IMR-90 (cell line): ENCODE measurements at regions not wholly inside any gene's neighbourhood (a gene's known extent, or its start where the extent isn't known, plus 50 kb on each side); places are given as distances from the start of the nearest gene placed in this dataset.

Experiments used
- ATAC-seq: fragments of 200-7000 bp; cut with Tn5 transposase; 2 replicates; pipeline ENCODE4 v1.9.1; 2020; ENCODE audit warnings: low read depth, mild to moderate bottlenecking, moderate library complexity
- BruUV-seq: library from RNA; stranded (reverse); fragments of 400-500 nt; replicated peaks from 2 replicates; lab custom pipeline; 2021; lab: Mats Ljungman, UMichigan
- CTCF ChIA-PET: fragments of 300-600 bp; formaldehyde crosslinking; extraction: SDS; loops from one replicate; lab custom pipeline; 2021; ENCODE audit warnings: antibody characterized with exemption; lab: Yijun Ruan, JAX
- POLR2A ChIA-PET: fragments of 300-600 bp; sonication (Branson Sonifier 250); formaldehyde crosslinking; loops from one replicate; lab custom pipeline; 2022; ENCODE audit warnings: antibody characterized with exemption; ENCODE audit not compliant: unreplicated experiment; lab: Charles Lee
- DNase-seq: peaks from one replicate; pipeline ENCODE4 v3.0.0; 2013
- H2AFZ ChIP-seq: replicated peaks from 2 replicates; pipeline ENCODE3; 2013; ENCODE audit warnings: low read length, mild to moderate bottlenecking; ENCODE audit not compliant: poor library complexity
- H2AK5ac ChIP-seq: 2 replicates; pipeline ENCODE4 v1.6.1; 2013; ENCODE audit warnings: low read depth, low read length, inconsistent platforms
- H2AK9ac ChIP-seq: replicated peaks from 2 replicates; pipeline ENCODE3; 2013; ENCODE audit warnings: mild to moderate bottlenecking, low read depth, low read length, moderate library complexity; ENCODE audit not compliant: poor library complexity
- H2BK120ac ChIP-seq: 2 replicates; pipeline ENCODE4 v1.6.1; 2013; ENCODE audit warnings: low read depth, low read length, inconsistent platforms
- H2BK15ac ChIP-seq: 3 replicates; pipeline ENCODE4 v1.6.1; 2013; ENCODE audit warnings: low read depth, low read length, inconsistent platforms
- H2BK20ac ChIP-seq: 2 replicates; pipeline ENCODE4 v1.6.1; 2013; ENCODE audit warnings: low read depth, mild to moderate bottlenecking, inconsistent platforms, low read length, moderate library complexity
- H2BK5ac ChIP-seq: 2 replicates; pipeline ENCODE4 v1.6.1; 2013; ENCODE audit warnings: mild to moderate bottlenecking, low read depth, low read length, inconsistent platforms; ENCODE audit not compliant: poor library complexity, severe bottlenecking
- H3K14ac ChIP-seq: replicated peaks from 2 replicates; pipeline ENCODE4 v1.6.1; 2013; ENCODE audit warnings: low read depth, low read length, inconsistent platforms
- H3K18ac ChIP-seq: 2 replicates; pipeline ENCODE4 v1.6.1; 2013; ENCODE audit warnings: low read depth, low read length, control low read depth
- H3K23ac ChIP-seq: 2 replicates; pipeline ENCODE4 v1.6.1; 2013; ENCODE audit warnings: low read depth, low read length, inconsistent platforms
- H3K27ac ChIP-seq: 2 replicates; pipeline ENCODE4 v1.5.1; 2013; ENCODE audit warnings: mild to moderate bottlenecking, control low read depth, low read length; ENCODE audit not compliant: insufficient read depth
- H3K27me3 ChIP-seq: 2 replicates; pipeline ENCODE4 v1.6.1; 2013; ENCODE audit warnings: low read length; ENCODE audit not compliant: control insufficient read depth, insufficient read depth
- H3K36me3 ChIP-seq: 2 replicates; pipeline ENCODE4 v1.6.1; 2013; ENCODE audit warnings: low read length, mixed read lengths; ENCODE audit not compliant: control insufficient read depth, insufficient read depth
- H3K4ac ChIP-seq: 2 replicates; pipeline ENCODE4 v1.6.1; 2013; ENCODE audit warnings: low read depth, low read length, inconsistent platforms
- H3K4me1 ChIP-seq: 2 replicates; pipeline ENCODE4 v1.6.1; 2013; ENCODE audit warnings: low read length, mixed read lengths; ENCODE audit not compliant: control insufficient read depth, insufficient read depth
- H3K4me2 ChIP-seq: 2 replicates; pipeline ENCODE4 v1.6.1; 2013; ENCODE audit warnings: low read depth, mild to moderate bottlenecking, control low read depth, low read length, moderate library complexity
- H3K4me3 ChIP-seq: 2 replicates; pipeline ENCODE4 v1.5.1; 2013; ENCODE audit warnings: low read depth, mild to moderate bottlenecking, control low read depth, low read length, moderate library complexity; ENCODE audit not compliant: insufficient read depth
- H3K56ac ChIP-seq: 2 replicates; pipeline ENCODE4 v1.6.1; 2013; ENCODE audit warnings: low read length, inconsistent platforms; ENCODE audit not compliant: insufficient read depth; ENCODE audit errors: extremely low read depth
- H3K79me1 ChIP-seq, 2 experiments: 2 replicates each; pipeline ENCODE4 v1.6.1; 2013; ENCODE audit warnings: low read length in 2 of 2, inconsistent platforms in 1 of 2, low read depth in 1 of 2
- H3K9ac ChIP-seq: 2 replicates; pipeline ENCODE4 v1.6.1; 2013; ENCODE audit warnings: low read depth, low read length, control low read depth
- H3K9me1 ChIP-seq: 2 replicates; pipeline ENCODE4 v1.6.1; 2013; ENCODE audit warnings: low read length, inconsistent platforms; ENCODE audit not compliant: insufficient read depth
- H3K9me3 ChIP-seq: 2 replicates; pipeline ENCODE4 v1.6.1; 2013; ENCODE audit warnings: low read length; ENCODE audit not compliant: control insufficient read depth, insufficient read depth
- H4K20me1 ChIP-seq: 2 replicates; pipeline ENCODE4 v1.6.1; 2013; ENCODE audit warnings: low read length, inconsistent platforms; ENCODE audit not compliant: insufficient read depth
- H4K5ac ChIP-seq: 2 replicates; pipeline ENCODE4 v1.6.1; 2013; ENCODE audit warnings: mild to moderate bottlenecking, low read depth, low read length, control low read depth
- H4K8ac ChIP-seq, 2 experiments: 2 replicates each; pipeline ENCODE4 v1.6.1; 2013; ENCODE audit warnings: low read depth in 2 of 2, low read length in 2 of 2, control low read depth in 1 of 2, inconsistent platforms in 1 of 2
- H4K91ac ChIP-seq: 2 replicates; pipeline ENCODE4 v1.6.1; 2013; ENCODE audit warnings: low read depth, low read length, inconsistent platforms; ENCODE audit not compliant: insufficient read depth
- BHLHE40 ChIP-seq: fragments of 150-350 bp; IDR thresholded peaks from 2 replicates; pipeline ENCODE4 v1.6.1; 2016; ENCODE audit warnings: mild to moderate bottlenecking, low read depth, low read length
- CEBPB ChIP-seq: IDR thresholded peaks from 2 replicates; pipeline ENCODE4 v1.6.1; 2012; ENCODE audit warnings: low read depth, low read length, improper control_type of control experiment
- CHD1 ChIP-seq: IDR thresholded peaks from 2 replicates; pipeline ENCODE4 v1.6.1; 2012; ENCODE audit warnings: low read depth, low read length, improper control_type of control experiment
- CTCF ChIP-seq: conservative IDR thresholded peaks from 2 replicates; pipeline ENCODE4 v1.5.1; 2012; ENCODE audit warnings: mild to moderate bottlenecking, low read depth, low read length, improper control_type of control experiment
- ELK1 ChIP-seq: fragments of 150-350 bp; IDR thresholded peaks from 2 replicates; pipeline ENCODE4 v1.6.1; 2016; ENCODE audit warnings: low read depth, mild to moderate bottlenecking, low read length, moderate library complexity, borderline replicate concordance
- FOS ChIP-seq: fragments of 150-350 bp; IDR thresholded peaks from 2 replicates; pipeline ENCODE4 v1.6.1; 2016; ENCODE audit warnings: low read depth, low read length
- MAFK ChIP-seq: IDR thresholded peaks from 2 replicates; pipeline ENCODE4 v1.6.1; 2012; ENCODE audit warnings: low read depth, low read length, improper control_type of control experiment
- MAZ ChIP-seq: IDR thresholded peaks from 2 replicates; pipeline ENCODE4 v1.6.1; 2012; ENCODE audit warnings: low read depth, mild to moderate bottlenecking, low read length, improper control_type of control experiment, moderate library complexity, borderline replicate concordance
- MXI1 ChIP-seq: IDR thresholded peaks from 2 replicates; pipeline ENCODE4 v1.6.1; 2012; ENCODE audit warnings: low read depth, mild to moderate bottlenecking, low read length, moderate library complexity, borderline replicate concordance
- POLR2A ChIP-seq: IDR thresholded peaks from 2 replicates; pipeline ENCODE4 v1.6.1; 2012; ENCODE audit warnings: mild to moderate bottlenecking, low read depth, low read length
- RCOR1 ChIP-seq: IDR thresholded peaks from 2 replicates; pipeline ENCODE4 v1.6.1; 2012; ENCODE audit warnings: mild to moderate bottlenecking, low read length, improper control_type of control experiment; ENCODE audit not compliant: insufficient replicate concordance
- SMC3 ChIP-seq: fragments of 150-350 bp; IDR thresholded peaks from 2 replicates; pipeline ENCODE4 v1.6.1; 2016; ENCODE audit warnings: low read depth, mild to moderate bottlenecking, antibody characterized with exemption, low read length, moderate library complexity
- WGBS, 2 experiments: methylation state at CpG; one replicate each; pipeline versions ENCODE4 v1.1.5 to v1.1.7; 2013; ENCODE audit warnings: missing lambda C conversion rate in 2 of 2; ENCODE audit not compliant: insufficient read length in 1 of 2; ENCODE audit errors: extremely low coverage in 2 of 2; 5-methylcytosine and 5-hydroxymethylcytosine counted together
- dilution Hi-C: fragments of 300-500 bp; cut with HindIII; formaldehyde crosslinking; loops from one replicate; pipeline ENCODE4 v1.14.3; 2018; ENCODE audit warnings: low sequenced_read_pairs; ENCODE audit not compliant: unreplicated experiment
- in situ Hi-C: fragments of 300-500 bp; cut with MboI; formaldehyde crosslinking; loops from 3 replicates; pipeline ENCODE4 v1.14.3; 2019; ENCODE audit warnings: low sequenced_read_pairs, inconsistent platforms, mixed read lengths
- intact Hi-C: fragments of 100-400 bp; cut with micrococcal nuclease; formaldehyde crosslinking; loops from 2 replicates; pipeline ENCODE4 v1.10.0; 2022

GRCh38 chr7:114823290-114823689 is 98.6 kb upstream of the MDFIC start:
- H2BK20ac ChIP-seq: no peak overlapping the region
- no peak for ATAC-seq
- H3K27ac ChIP-seq: no peak overlapping the region
- no peaks in the 10 kb centered on the region for H4K20me1 ChIP-seq
- H3K4me1 ChIP-seq: peaks cover 5% of the 10 kb centered on the region
- no peak overlapping the region for H4K8ac ChIP-seq
- H3K9me1 ChIP-seq: no peaks in the 10 kb centered on the region; the same call in 1 of the 2 replicates
- no peak overlapping the region for H3K18ac ChIP-seq
- H4K91ac ChIP-seq: no peak overlapping the region
- peak overlapping the region; percentile 13 for H2AFZ ChIP-seq
- H2AK9ac ChIP-seq: no peak overlapping the region
- no peak for TF ChIP-seq RCOR1
- no peak for TF ChIP-seq SMC3
- TF ChIP-seq POLR2A: no peak
- TF ChIP-seq MXI1: no peak
- TF ChIP-seq FOS: no peak
- TF ChIP-seq MAZ: no peak
- TF ChIP-seq MAFK: no peak
- no peak for TF ChIP-seq ELK1
- no peak for TF ChIP-seq CEBPB
- no peak for TF ChIP-seq CHD1
- no peak for TF ChIP-seq CTCF
- TF ChIP-seq BHLHE40: no peak
- H3K4ac ChIP-seq: no peak overlapping the region
- no peak overlapping the region for H3K14ac ChIP-seq
- POLR2A ChIA-PET: no interaction called here
- H2BK15ac ChIP-seq: no peak overlapping the region
- no peak overlapping the region for H2BK5ac ChIP-seq
- in situ Hi-C loops (no loop called here), dilution Hi-C loops (no loop called here), intact Hi-C loops (no loop called here)
- H3K36me3 ChIP-seq: no peaks in the 10 kb centered on the region
- H3K27me3 ChIP-seq: no peaks in the 10 kb centered on the region
- no peak overlapping the region for H4K5ac ChIP-seq
- H3K4me3 ChIP-seq: no peak overlapping the region
- no peak overlapping the region for H3K9ac ChIP-seq
- no CpG with 5 or more reads among the region's 1 CpG for WGBS, 2 experiments
- no peaks in the 10 kb centered on the region for H3K79me1 ChIP-seq
- H2AK5ac ChIP-seq: no peak overlapping the region
- no peak overlapping the region for H3K4me2 ChIP-seq
- no TSS peak for BruUV-seq
- no peak overlapping the region for H2BK120ac ChIP-seq
- CTCF ChIA-PET: no interaction called here
- no peak overlapping the region for H3K56ac ChIP-seq
- H3K9me3 ChIP-seq: no peaks in the 10 kb centered on the region
- peak; percentile 5 for DNase-seq
- no peak overlapping the region for H3K23ac ChIP-seq
